Kidney tubule cell (primary cell): ENCODE measurements at regions not wholly inside any gene's neighbourhood (a gene's known extent, or its start where the extent isn't known, plus 50 kb on each side); places are given as distances from the start of the nearest gene placed in this dataset.

ENCODE experiments used
- DNase-seq: peaks from one replicate; pipeline ENCODE4 v3.0.0-alpha.2; 2018; ENCODE audit warnings: low spot score

GRCh38 chr12:29043069-29043468 lies 106.0 kb upstream of the FAR2 start:
- DNase-seq: no peak

GRCh38 chr12:29044799-29045198 lies 104.3 kb upstream of the FAR2 start:
- no peak for DNase-seq

- DNase-seq: no peak
Observed at GRCh38 chr12:29048787-29049186, 100.3 kb upstream of the FAR2 start.

GRCh38 chr12:29050503-29050902 lies 98.6 kb upstream of the FAR2 start:
- no peak for DNase-seq

GRCh38 chr12:29051221-29051620 lies 97.9 kb upstream of the FAR2 start:
- DNase-seq: no peak

DNA sequence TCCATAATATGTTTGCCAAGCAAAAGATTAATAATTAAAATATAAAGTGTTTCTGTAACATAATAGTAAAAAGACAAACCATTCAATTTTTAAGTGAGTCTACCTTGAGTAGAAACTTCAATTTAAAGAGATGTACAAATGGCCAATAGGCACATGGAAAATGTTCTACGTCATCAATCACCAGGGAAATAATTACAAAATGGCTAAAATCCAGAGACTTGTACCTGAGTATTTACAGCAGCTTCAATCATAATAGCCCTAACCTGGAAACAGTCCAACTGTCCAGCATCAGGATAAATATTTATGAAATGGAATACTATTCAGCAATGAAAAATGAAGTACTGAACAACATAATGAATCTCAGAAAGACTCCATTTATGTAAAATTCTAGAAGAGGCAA lies 95.5 kb upstream of the FAR2 start:
- no peak for DNase-seq

- no peak for DNase-seq
Observed at GRCh38 chr12:29054858-29055663, 94.0 kb upstream of the FAR2 start.

GRCh38 chr12:29066011-29066588 lies 83.0 kb upstream of the FAR2 start:
- peak; percentile 52 for DNase-seq

- no peak for DNase-seq
Observed at GRCh38 chr12:29067430-29067829, 81.6 kb upstream of the FAR2 start.

DNA sequence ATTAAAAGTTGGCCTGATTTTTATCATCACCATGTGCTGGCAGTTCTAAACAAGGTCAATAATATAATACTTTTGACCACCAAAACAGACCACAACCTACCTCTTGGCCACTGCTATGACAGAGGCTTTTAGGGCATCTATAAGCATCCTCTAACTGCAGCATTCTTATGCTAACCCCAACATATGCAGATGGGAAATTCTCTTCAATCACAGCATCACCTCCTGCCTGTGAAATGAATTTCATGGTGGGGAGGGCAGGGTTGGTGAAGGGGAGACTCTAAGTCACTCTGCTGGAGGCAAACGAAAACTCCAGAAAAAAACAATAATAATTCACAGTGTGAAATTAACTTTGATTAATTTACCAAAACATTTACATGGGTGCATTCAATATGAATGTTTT lies 78.8 kb upstream of the FAR2 start:
- DNase-seq: no peak

GRCh38 chr12:29071099-29071498 lies 78.0 kb upstream of the FAR2 start:
- no peak for DNase-seq

DNA sequence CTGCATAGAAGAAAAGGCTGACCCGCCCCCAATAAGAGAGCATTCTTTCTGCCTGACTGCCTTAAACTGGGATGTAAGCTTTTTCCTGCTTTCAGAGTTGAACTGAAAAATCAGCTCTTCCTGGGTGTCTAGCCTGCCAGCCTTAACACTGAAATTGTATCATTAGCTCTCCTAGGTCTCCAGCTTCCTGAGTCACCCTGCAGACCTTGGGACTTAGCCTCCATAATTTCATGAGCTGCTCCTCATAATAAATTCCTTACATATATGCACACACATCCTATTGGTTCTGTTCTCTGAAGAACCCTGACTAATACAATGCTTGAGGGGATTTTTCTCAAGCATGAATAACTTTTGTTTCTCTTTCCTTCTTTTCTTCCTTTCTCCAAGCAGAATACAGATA lies 76.4 kb upstream of the FAR2 start:
- peak; percentile 91 for DNase-seq

GRCh38 chr12:29073631-29074239 lies 75.3 kb upstream of the FAR2 start:
- peak; percentile 62 for DNase-seq

DNA sequence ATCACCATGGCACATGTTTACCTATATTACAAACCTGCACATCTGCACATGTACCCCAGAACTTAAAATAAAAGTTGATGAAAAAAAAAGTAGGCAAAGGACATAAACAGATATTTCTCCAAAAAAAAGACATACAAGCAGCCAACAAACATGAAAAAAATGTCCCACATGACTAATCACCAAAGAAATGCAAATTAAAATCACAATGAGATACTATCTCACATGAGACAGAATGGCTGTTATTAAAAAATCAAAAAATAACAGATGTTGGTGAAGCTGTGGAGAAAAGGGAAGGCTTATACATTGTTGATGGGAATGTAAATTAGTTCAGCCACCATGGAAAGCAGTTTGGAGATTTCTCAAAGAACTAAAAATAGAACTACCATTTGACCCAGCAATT lies 68.0 kb upstream of the FAR2 start:
- no peak for DNase-seq

DNA sequence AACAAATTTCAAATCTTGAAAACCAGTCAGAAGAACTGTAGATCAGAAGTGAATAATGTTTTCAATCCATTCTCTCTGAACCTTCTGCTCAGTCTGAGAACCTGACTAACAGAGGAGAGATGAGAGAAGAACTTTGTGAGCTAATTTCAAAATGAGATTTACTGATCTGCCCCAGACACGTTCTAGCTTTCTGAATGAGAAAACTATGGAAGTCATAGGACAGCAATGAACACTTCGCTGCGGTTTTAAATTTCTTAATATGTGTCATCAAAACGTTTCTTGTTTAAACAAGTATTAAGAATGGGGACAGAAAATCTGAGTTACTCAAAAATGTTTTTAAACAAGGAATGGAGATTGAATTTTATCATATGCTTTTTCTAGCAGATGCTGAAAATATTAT lies 66.6 kb upstream of the FAR2 start:
- DNase-seq: no peak

DNA sequence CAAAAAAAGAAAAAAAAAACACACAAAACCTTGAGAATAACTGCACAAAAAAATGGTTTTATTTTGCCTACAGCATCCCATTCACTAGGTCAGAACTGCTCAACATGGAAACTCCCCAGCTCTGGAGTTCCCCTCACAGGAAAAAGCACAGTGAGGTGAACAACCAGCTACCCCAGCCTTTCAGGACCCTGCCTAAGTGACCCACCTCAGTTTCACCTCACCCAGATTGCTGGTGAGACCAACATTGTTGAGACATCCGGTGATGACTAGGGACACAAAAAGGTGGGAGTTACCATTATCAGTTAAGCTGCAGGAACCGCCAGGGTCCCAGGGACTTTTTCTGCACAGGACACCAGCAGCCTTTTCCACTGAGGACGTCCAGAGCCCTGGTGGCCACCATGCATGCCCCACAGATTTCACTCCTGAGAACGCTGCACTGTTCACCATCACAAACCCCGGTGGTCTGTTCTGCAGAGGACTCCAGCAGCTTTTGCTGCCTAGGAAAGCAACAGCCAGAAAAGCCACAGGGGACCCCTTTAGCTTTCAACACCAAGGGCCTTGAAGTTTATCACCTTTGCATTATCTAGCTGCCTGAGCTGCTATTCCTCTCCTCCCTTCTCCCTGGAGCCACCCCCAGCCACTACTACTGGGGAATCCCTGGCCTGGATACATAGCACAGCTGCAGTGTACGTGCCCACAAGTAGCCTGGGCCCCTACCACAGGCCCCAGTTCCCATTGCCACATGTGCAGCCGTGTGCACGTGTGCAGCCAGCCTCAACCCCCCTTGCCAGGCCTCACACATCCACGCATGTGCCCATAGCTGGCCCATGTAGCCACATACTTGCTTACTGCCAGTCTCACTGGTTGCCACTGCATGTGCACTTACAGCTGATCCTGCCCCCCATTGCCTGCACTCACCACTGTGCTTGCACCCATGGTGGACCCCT lies 62.5 kb upstream of the FAR2 start:
- no peak for DNase-seq

- peak; percentile 42 for DNase-seq
Observed at GRCh38 chr12:29088611-29089219, 60.4 kb upstream of the FAR2 start.
